ENCODE measurements at regions not wholly inside any gene's neighbourhood (a gene's known extent, or its start where the extent isn't known, plus 50 kb on each side); places are given as distances from the start of the nearest gene placed in this dataset.

GRCh38 chr22:22403771-22404170 lies 104.8 kb downstream of the ZNF280B start:
- no peak for DNase-seq (ENCODE audit: low read depth)
- no peak overlapping the region for H3K4me3 ChIP-seq (ENCODE audit: low read depth, low read length)

GRCh38 chr22:22404598-22405284 lies 103.8 kb downstream of the ZNF280B start:
- TF ChIP-seq CTCF (conservative IDR thresholded peaks at IDR 0.05; ENCODE audit: low read depth, low read length): no peak
- no peak overlapping the region for H3K4me3 ChIP-seq (ENCODE audit: low read depth, low read length)
- no peak for DNase-seq (ENCODE audit: low read depth)

More at GRCh38 chr22:22403771-22404170, 104.8 kb downstream of the ZNF280B start:
- TF ChIP-seq CTCF (conservative IDR thresholded peaks at IDR 0.05; ENCODE audit: low read depth, low read length): no peak

- no peak for DNase-seq (ENCODE audit: low read depth)
- H3K4me3 ChIP-seq (ENCODE audit: low read depth, low read length): no peak overlapping the region
- TF ChIP-seq CTCF (conservative IDR thresholded peaks at IDR 0.05; ENCODE audit: low read depth, low read length): no peak
These were observed 102.0 kb downstream of the ZNF280B start for GRCh38 chr22:22406445-22407027.

- H3K4me3 ChIP-seq (ENCODE audit: low read depth, low read length): no peak overlapping the region
- no peak for DNase-seq (ENCODE audit: low read depth)
- TF ChIP-seq CTCF (conservative IDR thresholded peaks at IDR 0.05; ENCODE audit: low read depth, low read length): no peak
These were observed 101.5 kb downstream of the ZNF280B start for GRCh38 chr22:22407061-22407460.

- no peak overlapping the region for H3K4me3 ChIP-seq (ENCODE audit: low read depth, low read length)
- TF ChIP-seq CTCF (conservative IDR thresholded peaks at IDR 0.05; ENCODE audit: low read depth, low read length): no peak
- no peak for DNase-seq (ENCODE audit: low read depth)
These were observed 100.3 kb downstream of the ZNF280B start for GRCh38 chr22:22408269-22408668.

- no peak overlapping the region for H3K4me3 ChIP-seq (ENCODE audit: low read depth, low read length)
- no peak for DNase-seq (ENCODE audit: low read depth)
- TF ChIP-seq CTCF (conservative IDR thresholded peaks at IDR 0.05; ENCODE audit: low read depth, low read length): peak; percentile 64
These were observed 99.5 kb downstream of the ZNF280B start for GRCh38 chr22:22408731-22409696.
